ENCODE measurements at regions not wholly inside any gene's neighbourhood (a gene's known extent, or its start where the extent isn't known, plus 50 kb on each side); places are given as distances from the start of the nearest gene placed in this dataset.

GRCh38 chr6:105795913-105796517 is 290.1 kb upstream of the PRDM1 start:
- TF ChIP-seq CTCF (conservative IDR thresholded peaks at IDR 0.05), result no peak
- no peak for TF ChIP-seq EZH2 (IDR thresholded peaks at IDR 0.05; ENCODE audit: low read depth)

All from PC-9 (cell line).